Transverse colon (tissue), 3 donors: ENCODE measurements at regions not wholly inside any gene's neighbourhood (a gene's known extent, or its start where the extent isn't known, plus 50 kb on each side); places are given as distances from the start of the nearest gene placed in this dataset.

Experiments
- CTCF ChIP-seq, 5 experiments: fragments of 200-600 bp in 3 of 5; fragments of 450-650 bp in 2 of 5; sonication (generic) in 3 of 5; IDR thresholded peaks; 1 replicate in 2 of 5; 2 replicates in 3 of 5; pipeline ENCODE4 v1.5.1; 2016 to 2017; ENCODE audit warnings: antibody characterized with exemption in 5 of 5, inconsistent platforms in 3 of 5, mild to moderate bottlenecking in 2 of 5, moderate library complexity in 1 of 5
- POLR2A ChIP-seq: fragments of 450-650 bp; IDR thresholded peaks from one replicate; pipeline ENCODE4 v1.6.1; 2016; ENCODE audit warnings: antibody characterized with exemption, mild to moderate bottlenecking, moderate library complexity

- TF ChIP-seq POLR2A (no peak), CTCF (IDR thresholded peaks at IDR 0.05) (no peak)
These were observed 193.5 kb upstream of the EEA1 start for GRCh38 chr12:93122569-93123091.
